NCI-H446 treated with DMSO at 0.1 percent for 48 hours (cell line): ENCODE measurements at regions not wholly inside any gene's neighbourhood (a gene's known extent, or its start where the extent isn't known, plus 50 kb on each side); places are given as distances from the start of the nearest gene placed in this dataset.

Source experiments
- DNase-seq: peaks from one replicate; lab custom pipeline; 2025; lab: John Stamatoyannopoulos, UW

- DNase-seq: no peak
Observed at GRCh38 chr20:7415427-7415826, 524.8 kb downstream of the HAO1 start.

GRCh38 chr20:7416382-7416781, 523.9 kb downstream of the HAO1 start:
- DNase-seq: no peak

GRCh38 chr20:7420345-7420744, 519.9 kb downstream of the HAO1 start:
- no peak for DNase-seq

GRCh38 chr20:7426890-7427496, 513.3 kb downstream of the HAO1 start:
- no peak for DNase-seq

GRCh38 chr20:7428946-7429345, 511.3 kb downstream of the HAO1 start:
- DNase-seq: no peak

- DNase-seq: no peak
Observed at GRCh38 chr20:7432612-7433011, 507.6 kb downstream of the HAO1 start.

- DNase-seq: no peak
Observed at GRCh38 chr20:7437311-7437710, 502.9 kb downstream of the HAO1 start.

- no peak for DNase-seq
Observed at GRCh38 chr20:7449269-7449668, 491.0 kb downstream of the HAO1 start.

GRCh38 chr20:7452890-7453289, 487.4 kb downstream of the HAO1 start:
- no peak for DNase-seq

GRCh38 chr20:7454047-7454446, 486.2 kb downstream of the HAO1 start:
- DNase-seq: no peak

- no peak for DNase-seq
Observed at GRCh38 chr20:7458459-7458858, 481.8 kb downstream of the HAO1 start.

GRCh38 chr20:7459083-7459482, 481.2 kb downstream of the HAO1 start:
- no peak for DNase-seq

GRCh38 chr20:7463290-7463689, 477.0 kb downstream of the HAO1 start:
- no peak for DNase-seq

- no peak for DNase-seq
Observed at GRCh38 chr20:7470912-7471311, 469.3 kb downstream of the HAO1 start.

- no peak for DNase-seq
Observed at GRCh38 chr20:7490288-7490687, 450.0 kb downstream of the HAO1 start.

- no peak for DNase-seq
Observed at GRCh38 chr20:7492257-7492656, 448.0 kb downstream of the HAO1 start.

GRCh38 chr20:7493311-7493710, 446.9 kb downstream of the HAO1 start:
- DNase-seq: no peak

- DNase-seq: no peak
Observed at GRCh38 chr20:7496394-7496991, 443.8 kb downstream of the HAO1 start.

GRCh38 chr20:7497985-7498384, 442.3 kb downstream of the HAO1 start:
- DNase-seq: no peak

- DNase-seq: no peak
Observed at GRCh38 chr20:7499201-7499600, 441.1 kb downstream of the HAO1 start.

- DNase-seq: no peak
Observed at GRCh38 chr20:7500231-7500663, 440.0 kb downstream of the HAO1 start.

GRCh38 chr20:7503501-7503900, 436.8 kb downstream of the HAO1 start:
- DNase-seq: no peak

GRCh38 chr20:7505152-7505834, 435.0 kb downstream of the HAO1 start:
- DNase-seq: no peak

- no peak for DNase-seq
Observed at GRCh38 chr20:7505835-7506221, 434.4 kb downstream of the HAO1 start.
